ENCODE measurements at regions not wholly inside any gene's neighbourhood (a gene's known extent, or its start where the extent isn't known, plus 50 kb on each side); places are given as distances from the start of the nearest gene placed in this dataset.

GRCh38 chr1:4146101-4146500 lies 246.0 kb upstream of the C1orf174 start:
- no peak for TF ChIP-seq FOXK2 (IDR thresholded peaks at IDR 0.05)
- TF ChIP-seq TARDBP (IDR thresholded peaks at IDR 0.05), result no peak
- TF ChIP-seq ZNF384 (IDR thresholded peaks at IDR 0.05), result no peak
- TF ChIP-seq FOXA1 (IDR thresholded peaks at IDR 0.05), result no peak
- TF ChIP-seq LEF1 (IDR thresholded peaks at IDR 0.05; ENCODE audit: borderline replicate concordance), result no peak
- TF ChIP-seq BHLHE40 (IDR thresholded peaks at IDR 0.05; ENCODE audit: borderline replicate concordance), result no peak
- no peak for TF ChIP-seq FOXM1 (IDR thresholded peaks at IDR 0.05; ENCODE audit: borderline replicate concordance)
- no peak for TF ChIP-seq NFRKB (IDR thresholded peaks at IDR 0.05)
- no peak for DNase-seq (ENCODE audit: extremely low spot score)
- ChIA-PET CTCF (no interaction called here), POLR2A (no interaction called here)

DNA sequence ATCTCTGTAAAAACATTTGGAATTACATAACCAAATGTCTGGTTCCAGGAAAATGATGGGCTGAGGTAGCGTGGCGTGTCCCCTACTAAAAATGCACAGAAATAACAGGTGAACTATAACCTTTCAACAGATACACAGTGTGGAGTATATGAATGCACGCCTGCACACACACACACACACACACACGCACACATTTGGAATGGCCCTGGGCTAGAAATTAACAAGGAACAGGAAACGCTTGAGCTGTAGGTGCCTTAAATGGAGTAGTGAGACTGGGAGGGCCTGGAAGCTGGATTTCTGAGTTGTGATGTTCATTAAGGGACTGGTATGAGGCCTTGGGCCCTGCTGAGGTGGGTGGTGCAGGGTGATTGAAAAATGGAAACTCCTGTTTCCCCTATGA lies 246.5 kb upstream of the C1orf174 start:
- DNase-seq (ENCODE audit: extremely low spot score), result no peak
- ChIA-PET POLR2A (no interaction called here), CTCF (no interaction called here)
- TF ChIP-seq SP1 (IDR thresholded peaks at IDR 0.05) (no peak), LEF1 (IDR thresholded peaks at IDR 0.05; ENCODE audit: borderline replicate concordance) (no peak), L3MBTL2 (conservative IDR thresholded peaks at IDR 0.05) (no peak), SUZ12 (IDR thresholded peaks at IDR 0.05) (no peak), BHLHE40 (IDR thresholded peaks at IDR 0.05; ENCODE audit: borderline replicate concordance) (no peak), NFRKB (IDR thresholded peaks at IDR 0.05) (no peak), FOXM1 (IDR thresholded peaks at IDR 0.05; ENCODE audit: borderline replicate concordance) (no peak), ARNT (IDR thresholded peaks at IDR 0.05) (no peak), ZNF384 (IDR thresholded peaks at IDR 0.05) (no peak), CTBP1 (IDR thresholded peaks at IDR 0.05; ENCODE audit: borderline replicate concordance) (no peak), ELF4 (IDR thresholded peaks at IDR 0.05) (no peak), TARDBP (IDR thresholded peaks at IDR 0.05) (no peak), HDGF (IDR thresholded peaks at IDR 0.05; ENCODE audit: borderline replicate concordance) (no peak), FOXA1 (IDR thresholded peaks at IDR 0.05) (no peak), FOXK2 (IDR thresholded peaks at IDR 0.05) (no peak)

GRCh38 chr1:4147509-4147908 lies 247.4 kb upstream of the C1orf174 start:
- TF ChIP-seq BHLHE40 (IDR thresholded peaks at IDR 0.05; ENCODE audit: borderline replicate concordance) (no peak), LEF1 (IDR thresholded peaks at IDR 0.05; ENCODE audit: borderline replicate concordance) (no peak), FOXM1 (IDR thresholded peaks at IDR 0.05; ENCODE audit: borderline replicate concordance) (no peak), HDGF (IDR thresholded peaks at IDR 0.05; ENCODE audit: borderline replicate concordance) (no peak), ZNF384 (IDR thresholded peaks at IDR 0.05) (no peak), SUZ12 (IDR thresholded peaks at IDR 0.05) (no peak), ELF4 (IDR thresholded peaks at IDR 0.05) (no peak), PKNOX1 (IDR thresholded peaks at IDR 0.05) (no peak), ARNT (IDR thresholded peaks at IDR 0.05) (no peak), FOXA1 (IDR thresholded peaks at IDR 0.05) (no peak), FOXK2 (IDR thresholded peaks at IDR 0.05) (no peak), SP1 (IDR thresholded peaks at IDR 0.05) (no peak), L3MBTL2 (conservative IDR thresholded peaks at IDR 0.05) (no peak)
- CTCF ChIA-PET, result no interaction called here
- POLR2A ChIA-PET, result no interaction called here
- DNase-seq (ENCODE audit: extremely low spot score), result no peak

GRCh38 chr1:4149281-4149680 lies 249.2 kb upstream of the C1orf174 start:
- ChIA-PET CTCF (no interaction called here), POLR2A (no interaction called here)
- TF ChIP-seq CTBP1 (IDR thresholded peaks at IDR 0.05; ENCODE audit: borderline replicate concordance) (no peak), L3MBTL2 (conservative IDR thresholded peaks at IDR 0.05) (no peak), FOXA1 (IDR thresholded peaks at IDR 0.05) (no peak), LEF1 (IDR thresholded peaks at IDR 0.05; ENCODE audit: borderline replicate concordance) (no peak), SP1 (IDR thresholded peaks at IDR 0.05) (no peak), BHLHE40 (IDR thresholded peaks at IDR 0.05; ENCODE audit: borderline replicate concordance) (no peak), FOXK2 (IDR thresholded peaks at IDR 0.05) (no peak), ZNF384 (IDR thresholded peaks at IDR 0.05) (no peak), HDGF (IDR thresholded peaks at IDR 0.05; ENCODE audit: borderline replicate concordance) (no peak), ARNT (IDR thresholded peaks at IDR 0.05) (no peak), PKNOX1 (IDR thresholded peaks at IDR 0.05) (no peak), ELF4 (IDR thresholded peaks at IDR 0.05) (no peak)
- no peak for DNase-seq (ENCODE audit: extremely low spot score)

DNA sequence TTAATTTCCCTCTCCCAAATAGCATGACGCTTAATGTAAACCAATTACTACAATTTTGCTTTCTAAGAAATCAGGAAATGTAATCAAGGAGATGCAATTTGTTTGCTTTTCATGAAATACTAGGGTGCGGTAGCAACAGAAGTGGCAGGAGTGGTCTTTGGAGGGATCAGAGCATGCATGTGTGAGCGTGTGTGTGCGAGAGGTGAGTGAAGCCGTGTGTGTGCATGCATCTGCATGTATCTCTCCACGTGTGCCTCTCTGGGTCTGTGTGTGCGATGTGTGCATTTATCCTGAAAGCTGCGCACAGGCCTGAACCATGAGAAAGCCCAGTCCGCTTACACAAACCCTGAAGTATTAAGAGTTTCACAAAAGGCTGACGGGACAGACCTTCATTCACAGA lies 249.8 kb upstream of the C1orf174 start:
- POLR2A ChIA-PET, result no interaction called here
- no peak for DNase-seq (ENCODE audit: extremely low spot score)
- TF ChIP-seq FOXM1 (IDR thresholded peaks at IDR 0.05; ENCODE audit: borderline replicate concordance), result no peak
- no peak for TF ChIP-seq HDGF (IDR thresholded peaks at IDR 0.05; ENCODE audit: borderline replicate concordance)
- TF ChIP-seq ELF4 (IDR thresholded peaks at IDR 0.05), result no peak
- CTCF ChIA-PET, result no interaction called here

DNA sequence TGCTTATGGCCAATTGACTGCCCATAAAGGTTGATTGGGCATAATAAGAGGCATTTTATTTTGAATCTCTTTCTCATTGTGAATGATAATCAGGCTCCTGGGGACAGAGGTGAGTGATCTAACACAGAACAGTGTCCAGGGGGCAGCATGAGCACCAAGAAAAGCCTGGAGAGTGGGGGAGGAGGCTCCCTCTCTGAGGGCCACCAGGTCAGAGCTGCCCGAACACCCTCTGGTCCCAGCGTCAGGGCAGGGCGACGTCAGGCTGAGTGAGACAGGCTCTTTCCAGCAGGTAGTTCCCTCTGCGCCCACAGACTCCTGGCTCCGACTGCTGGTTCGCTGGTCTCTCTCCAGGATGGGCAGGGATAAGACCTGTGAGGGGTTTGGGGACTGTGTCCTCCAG lies 250.2 kb upstream of the C1orf174 start:
- CTCF ChIA-PET, result no interaction called here

GRCh38 chr1:4152266-4152665 lies 252.2 kb upstream of the C1orf174 start:
- TF ChIP-seq TARDBP (IDR thresholded peaks at IDR 0.05) (no peak), ELF4 (IDR thresholded peaks at IDR 0.05) (no peak), FOXA1 (IDR thresholded peaks at IDR 0.05) (no peak), BHLHE40 (IDR thresholded peaks at IDR 0.05; ENCODE audit: borderline replicate concordance) (no peak), FOXM1 (IDR thresholded peaks at IDR 0.05; ENCODE audit: borderline replicate concordance) (no peak), NFRKB (IDR thresholded peaks at IDR 0.05) (no peak), CTBP1 (IDR thresholded peaks at IDR 0.05; ENCODE audit: borderline replicate concordance) (no peak), L3MBTL2 (conservative IDR thresholded peaks at IDR 0.05) (no peak), SP1 (IDR thresholded peaks at IDR 0.05) (no peak), SUZ12 (IDR thresholded peaks at IDR 0.05) (no peak), PKNOX1 (IDR thresholded peaks at IDR 0.05) (no peak), LEF1 (IDR thresholded peaks at IDR 0.05; ENCODE audit: borderline replicate concordance) (no peak), ARNT (IDR thresholded peaks at IDR 0.05) (no peak), FOXK2 (IDR thresholded peaks at IDR 0.05) (no peak), HDGF (IDR thresholded peaks at IDR 0.05; ENCODE audit: borderline replicate concordance) (no peak), ZNF384 (IDR thresholded peaks at IDR 0.05) (no peak)
- DNase-seq (ENCODE audit: extremely low spot score), result no peak
- CTCF ChIA-PET, result no interaction called here
- POLR2A ChIA-PET, result no interaction called here

More for the DNA sequence above, 250.2 kb upstream of the C1orf174 start:
- TF ChIP-seq SUZ12 (IDR thresholded peaks at IDR 0.05) (no peak), FOXK2 (IDR thresholded peaks at IDR 0.05) (no peak), ARNT (IDR thresholded peaks at IDR 0.05) (no peak), BHLHE40 (IDR thresholded peaks at IDR 0.05; ENCODE audit: borderline replicate concordance) (no peak), L3MBTL2 (conservative IDR thresholded peaks at IDR 0.05) (no peak), NFRKB (IDR thresholded peaks at IDR 0.05) (no peak), LEF1 (IDR thresholded peaks at IDR 0.05; ENCODE audit: borderline replicate concordance) (no peak), ZNF384 (IDR thresholded peaks at IDR 0.05) (no peak)
- POLR2A ChIA-PET, result no interaction called here
- no peak for DNase-seq (ENCODE audit: extremely low spot score)
